EH (cell line): ENCODE measurements at regions not wholly inside any gene's neighbourhood (a gene's known extent, or its start where the extent isn't known, plus 50 kb on each side); places are given as distances from the start of the nearest gene placed in this dataset.

Source experiments
- DNase-seq: peaks from one replicate; pipeline ENCODE4 v3.0.0-alpha.2; 2015; ENCODE audit warnings: low read depth

GRCh38 chr22:49435596-49435995 lies 392.1 kb downstream of the BRD1 start:
- no peak for DNase-seq

GRCh38 chr22:49433717-49434611 lies 393.7 kb downstream of the BRD1 start:
- DNase-seq, result no peak

- no peak for DNase-seq
Observed at GRCh38 chr22:49432897-49433443, 394.7 kb downstream of the BRD1 start.

GRCh38 chr22:49432211-49432896 lies 395.3 kb downstream of the BRD1 start:
- DNase-seq, result no peak

DNA sequence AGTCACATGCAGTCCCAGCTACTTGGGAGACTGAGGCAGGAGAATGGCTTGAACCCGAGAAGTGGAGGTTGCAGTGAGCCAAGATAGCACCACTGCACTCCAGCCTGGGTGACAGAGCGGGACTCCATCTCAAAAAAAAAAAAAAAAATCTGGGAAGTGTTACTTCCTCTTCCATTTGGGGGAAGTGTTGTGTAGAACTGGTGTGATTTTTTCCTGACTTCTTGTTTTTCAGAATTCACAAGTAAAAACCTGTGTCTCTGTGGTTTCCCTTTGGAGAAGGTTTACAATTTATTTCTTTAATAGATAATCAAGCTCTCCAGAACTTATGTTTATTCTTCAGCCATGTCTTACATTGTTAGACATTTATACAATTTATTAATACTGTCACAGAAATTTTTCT lies 396.1 kb downstream of the BRD1 start:
- no peak for DNase-seq

GRCh38 chr22:49429066-49429465 lies 398.6 kb downstream of the BRD1 start:
- no peak for DNase-seq

- no peak for DNase-seq
Observed at GRCh38 chr22:49427941-49428340, 399.7 kb downstream of the BRD1 start.

DNA sequence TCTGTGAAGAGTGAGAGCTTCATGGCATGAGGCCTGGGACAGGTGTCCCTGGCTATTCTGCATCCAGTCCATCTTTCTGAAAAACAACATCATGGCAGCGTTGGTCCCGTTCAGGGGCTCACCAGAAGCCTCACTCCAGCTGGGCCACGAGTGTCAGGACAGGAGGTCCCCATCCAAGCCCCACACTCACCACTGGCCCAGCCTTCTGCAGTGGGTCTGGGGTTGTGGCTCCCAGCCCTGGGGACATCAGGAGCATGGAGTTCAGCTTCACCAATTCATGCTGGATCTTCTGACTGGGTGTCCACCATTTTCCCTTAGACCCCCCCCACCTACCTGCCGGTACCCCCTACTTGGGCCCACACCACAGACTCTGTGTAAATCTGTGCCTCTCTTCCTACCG lies 400.3 kb downstream of the BRD1 start:
- no peak for DNase-seq

DNA sequence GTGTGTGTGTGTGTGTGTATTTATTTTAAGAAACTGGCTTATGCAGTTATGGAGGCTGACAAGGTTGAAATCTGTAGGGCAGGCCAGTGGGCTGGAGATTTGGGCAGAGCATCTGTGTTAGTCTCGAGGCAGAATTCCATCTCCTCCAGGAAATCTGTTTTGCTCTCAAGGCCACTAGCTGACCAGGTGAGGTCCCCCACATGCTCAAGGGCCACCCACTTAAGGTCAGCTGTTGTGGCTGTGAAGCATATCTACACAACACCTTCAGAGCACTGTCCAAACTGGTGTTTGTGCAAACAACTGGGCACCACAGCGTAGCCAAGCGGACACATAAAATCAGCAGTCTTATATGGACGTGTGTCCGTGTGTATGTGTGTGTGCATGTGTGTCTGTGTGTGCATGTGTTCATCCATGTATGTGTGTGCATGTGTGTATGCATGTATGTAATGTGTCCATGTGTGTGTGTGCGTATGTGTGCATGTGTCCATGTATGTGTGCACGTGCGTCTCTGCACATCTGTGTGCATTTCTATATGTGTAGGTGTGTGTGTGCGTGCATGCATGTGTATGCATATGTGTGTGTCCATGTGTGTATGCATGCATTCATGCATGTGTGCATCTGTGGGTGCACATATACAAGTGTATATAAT lies 400.9 kb downstream of the BRD1 start:
- DNase-seq, result no peak

- no peak for DNase-seq
Observed at GRCh38 chr22:49426098-49426497, 401.6 kb downstream of the BRD1 start.

GRCh38 chr22:49425356-49425755 lies 402.3 kb downstream of the BRD1 start:
- DNase-seq, result no peak

GRCh38 chr22:49424893-49425270 lies 402.8 kb downstream of the BRD1 start:
- no peak for DNase-seq

- DNase-seq, result no peak
Observed at GRCh38 chr22:49423125-49423650, 404.5 kb downstream of the BRD1 start.

DNA sequence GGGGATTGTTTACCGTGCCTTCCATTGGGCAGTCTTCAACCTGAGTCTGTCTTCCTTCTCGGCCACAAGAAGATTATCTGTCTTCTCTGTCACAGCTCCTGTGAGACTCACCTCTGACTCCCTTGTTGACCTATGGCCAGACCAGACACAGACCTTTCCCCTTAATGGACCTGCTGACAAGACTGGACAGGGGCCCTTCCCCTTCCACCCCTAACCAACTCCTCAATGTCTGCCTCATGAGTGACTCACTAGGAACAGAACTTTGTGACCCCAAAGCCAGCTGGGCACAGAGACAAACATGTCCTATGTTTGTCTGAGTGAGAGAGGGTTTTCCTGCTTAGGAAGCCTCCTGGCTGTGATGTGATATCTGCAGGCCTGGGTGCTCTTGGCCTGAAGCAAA lies 405.0 kb downstream of the BRD1 start:
- DNase-seq, result no peak

GRCh38 chr22:49420651-49421050 lies 407.0 kb downstream of the BRD1 start:
- no peak for DNase-seq

GRCh38 chr22:49419661-49420060 lies 408.0 kb downstream of the BRD1 start:
- no peak for DNase-seq

DNA sequence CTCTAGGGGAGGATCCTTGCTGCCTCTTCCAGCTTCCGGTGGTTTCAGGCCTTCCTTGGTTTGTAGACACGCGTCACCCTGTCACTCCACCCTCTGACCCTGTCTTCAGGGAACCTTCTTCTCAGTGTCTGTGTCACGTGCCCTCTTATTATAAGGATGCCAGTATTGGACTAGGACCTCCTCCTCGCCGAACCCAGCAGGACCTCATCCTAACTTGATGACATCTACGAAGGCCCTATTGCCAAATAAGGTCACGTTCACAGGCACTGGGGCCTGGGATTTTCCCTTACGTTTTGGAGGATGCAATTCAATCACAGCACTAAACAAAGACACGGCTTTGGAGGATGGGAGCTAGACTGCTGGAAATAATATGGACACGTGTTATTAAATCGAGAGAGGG lies 408.7 kb downstream of the BRD1 start:
- DNase-seq, result no peak

DNA sequence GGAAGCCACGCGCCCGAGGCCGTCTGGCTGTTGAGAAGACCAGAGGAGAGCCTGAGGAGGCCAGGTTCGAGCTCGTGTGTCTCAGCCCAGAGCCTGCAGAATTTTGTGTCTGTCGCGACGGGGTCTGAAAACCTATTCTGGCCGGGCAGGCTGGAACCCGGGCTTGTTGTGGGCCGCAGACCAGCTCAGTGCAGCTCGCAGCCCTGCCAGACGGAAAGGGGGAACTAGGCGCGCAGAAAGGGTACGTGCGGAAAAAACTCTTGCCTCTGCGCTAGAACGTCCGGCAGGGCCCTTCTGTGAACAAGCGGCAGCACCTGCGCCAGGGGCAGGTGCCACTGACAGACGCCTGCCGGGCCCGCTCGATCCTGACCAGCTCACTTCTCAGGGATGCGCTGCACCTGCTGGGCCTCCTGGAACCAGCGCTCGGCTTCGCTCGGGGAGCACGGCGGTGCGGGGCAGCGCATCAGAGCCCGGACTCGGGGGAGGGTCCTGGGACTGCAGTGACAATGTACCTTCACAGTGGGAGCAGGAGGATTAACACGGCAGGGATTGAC lies 409.3 kb downstream of the BRD1 start:
- no peak for DNase-seq

DNA sequence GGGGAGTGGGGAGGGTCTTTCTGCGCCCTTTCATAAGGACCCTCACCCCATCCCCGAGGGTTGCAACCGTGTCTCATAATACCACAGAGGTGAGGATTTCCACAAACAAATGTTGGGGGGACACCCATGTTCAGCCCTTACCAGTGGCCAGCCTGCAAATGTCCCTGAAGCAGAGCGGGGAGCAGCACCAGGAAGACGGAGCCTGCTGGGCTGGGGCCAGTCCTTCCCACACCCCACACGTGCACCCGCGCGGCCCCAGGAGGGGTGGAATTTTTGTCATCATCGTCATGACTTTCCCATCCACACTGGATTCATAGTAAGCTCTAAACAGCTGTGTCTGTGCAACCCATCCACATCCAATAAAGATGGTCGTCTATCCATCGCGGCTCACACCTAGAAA lies 409.8 kb downstream of the BRD1 start:
- DNase-seq, result no peak

DNA sequence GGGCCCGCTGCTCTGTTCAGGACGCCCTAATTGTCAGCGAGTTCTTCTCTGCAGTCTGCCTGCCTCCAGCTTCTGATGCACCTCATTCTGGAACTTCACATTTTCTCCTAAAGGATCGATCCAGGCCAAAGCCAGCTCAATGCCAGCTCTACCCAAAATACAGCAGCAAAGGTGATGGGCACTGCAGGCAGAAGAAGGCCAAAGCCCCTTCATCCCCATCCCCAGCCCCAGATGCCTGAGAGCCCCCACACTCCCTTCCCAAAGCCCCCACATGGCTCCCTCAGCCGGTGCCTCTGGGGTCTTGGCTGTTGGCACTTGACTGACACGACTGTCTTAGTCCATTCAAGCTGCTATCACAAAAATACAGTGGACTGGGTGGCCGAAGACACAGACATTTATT lies 410.3 kb downstream of the BRD1 start:
- no peak for DNase-seq

GRCh38 chr22:49415151-49415951 lies 412.3 kb downstream of the BRD1 start:
- no peak for DNase-seq
